SK-N-SH (cell line): ENCODE measurements at regions not wholly inside any gene's neighbourhood (a gene's known extent, or its start where the extent isn't known, plus 50 kb on each side); places are given as distances from the start of the nearest gene placed in this dataset.

Experiments used
- CTCF ChIA-PET: fragments of 300-600, 350-600 bp; formaldehyde crosslinking; extraction: SDS; loops from one replicate; lab custom pipeline; 2021; lab: Yijun Ruan, JAX
- POLR2A ChIA-PET: fragments of 350-600 bp; sonication (Branson Sonifier 250); formaldehyde crosslinking; extraction: SDS; loops from one replicate; lab custom pipeline; 2020; ENCODE audit warnings: antibody characterized with exemption, inconsistent platforms; lab: Yijun Ruan, JAX
- DNase-seq: peaks from one replicate; pipeline ENCODE4 v3.0.0; 2012
- H2AFZ ChIP-seq: fragments of 200-600 bp; sonication (generic); 2 replicates; pipeline ENCODE4 v1.8.1; 2016; ENCODE audit warnings: antibody characterized with exemption, mild to moderate bottlenecking, low read depth
- H3F3A ChIP-seq: fragments of 200-600 bp; sonication (generic); replicated peaks from 2 replicates; pipeline ENCODE3; 2016; ENCODE audit warnings: antibody characterized with exemption, mild to moderate bottlenecking; ENCODE audit not compliant: insufficient read depth
- H3K27ac ChIP-seq, 2 experiments: fragments of 200-500 bp in 1 of 2; fragments of 200-600 bp in 1 of 2; sonication (Bioruptor generic) in 1 of 2; sonication (generic), shearing (Covaris generic) in 1 of 2; 2 replicates each; pipeline versions ENCODE4 v1.5.1 to v1.6.1; 2014 to 2016; ENCODE audit warnings: low read depth in 2 of 2, inconsistent platforms in 1 of 2, low read length in 1 of 2, mild to moderate bottlenecking in 1 of 2, mixed read lengths in 1 of 2
- H3K27me3 ChIP-seq: fragments of 200-600 bp; sonication (generic), shearing (Covaris generic); 2 replicates; pipeline ENCODE4 v1.6.1; 2016; ENCODE audit warnings: mixed run types; ENCODE audit not compliant: insufficient read depth
- H3K36me3 ChIP-seq, 2 experiments: fragments of 200-500 bp in 1 of 2; fragments of 200-600 bp in 1 of 2; sonication (Bioruptor generic) in 1 of 2; sonication (generic) in 1 of 2; replicated peaks in 1 of 2; 2 replicates each; pipeline versions ENCODE3 to v1.5.1; 2014 to 2016; ENCODE audit warnings: low read length in 1 of 2, mild to moderate bottlenecking in 1 of 2; ENCODE audit not compliant: insufficient read depth in 2 of 2, control insufficient read depth in 1 of 2
- H3K4me1 ChIP-seq, 2 experiments: fragments of 200-500 bp in 1 of 2; fragments of 200-600 bp in 1 of 2; sonication (Bioruptor generic) in 1 of 2; sonication (generic), shearing (Covaris generic) in 1 of 2; 2 replicates each; pipeline versions ENCODE4 v1.5.1 to v1.6.1; 2014 to 2016; ENCODE audit warnings: low read depth in 1 of 2, low read length in 1 of 2, mixed run types in 1 of 2; ENCODE audit not compliant: insufficient read depth in 2 of 2, control insufficient read depth in 1 of 2
- H3K4me2 ChIP-seq: fragments of 200-600 bp; sonication (generic), shearing (Covaris generic); 2 replicates; pipeline ENCODE4 v1.6.1; 2017; ENCODE audit warnings: mixed run types
- H3K4me3 ChIP-seq, 2 experiments: fragments of 200-500 bp in 1 of 2; fragments of 200-600 bp in 1 of 2; sonication (Bioruptor generic) in 1 of 2; sonication (generic), shearing (Covaris generic) in 1 of 2; 2 replicates each; pipeline versions ENCODE4 v1.5.1 to v1.8.1; 2014 to 2016; ENCODE audit warnings: low read depth in 2 of 2, inconsistent platforms in 1 of 2, low read length in 1 of 2, mild to moderate bottlenecking in 1 of 2, mixed read lengths in 1 of 2, moderate library complexity in 1 of 2
- H3K79me2 ChIP-seq: fragments of 200-600 bp; sonication (generic); 2 replicates; pipeline ENCODE4 v1.8.1; 2017; ENCODE audit warnings: mild to moderate bottlenecking; ENCODE audit not compliant: insufficient read depth
- H3K9ac ChIP-seq: fragments of 200-600 bp; sonication (generic); 2 replicates; pipeline ENCODE4 v1.6.1; 2017; ENCODE audit warnings: mixed run types
- H3K9me2 ChIP-seq: fragments of 200-600 bp; sonication (generic); 2 replicates; pipeline ENCODE4 v1.6.1; 2017; ENCODE audit warnings: mixed run types
- H3K9me3 ChIP-seq: fragments of 200-600 bp; sonication (generic); 2 replicates; pipeline ENCODE4 v1.6.1; 2017; ENCODE audit warnings: mixed run types, mild to moderate bottlenecking, moderate library complexity
- H4K20me1 ChIP-seq: fragments of 200-600 bp; sonication (generic); 2 replicates; pipeline ENCODE4 v1.6.1; 2017; ENCODE audit warnings: mild to moderate bottlenecking, mixed run types; ENCODE audit not compliant: insufficient read depth
- ELF1 ChIP-seq: IDR thresholded peaks from 2 replicates; pipeline ENCODE4 v1.4.0; 2012
- EP300 ChIP-seq, 2 experiments: IDR thresholded peaks; 2 replicates each; pipeline versions ENCODE4 v1.4.0 to v1.6.1; 2012; ENCODE audit warnings: borderline replicate concordance in 1 of 2, low read depth in 1 of 2, low read length in 1 of 2
- FOSL2 ChIP-seq: IDR thresholded peaks from 2 replicates; pipeline ENCODE4 v1.4.0; 2012; ENCODE audit warnings: low read depth, mild to moderate bottlenecking, moderate library complexity, borderline replicate concordance
- FOXJ3 ChIP-seq: sonication (generic); formaldehyde crosslinking; IDR thresholded peaks from 2 replicates; pipeline ENCODE4 v1.5.1; 2020; ENCODE audit warnings: mild to moderate bottlenecking, missing genetic modification reagents
- GABPA ChIP-seq: IDR thresholded peaks from 2 replicates; pipeline ENCODE4 v1.4.0; 2012; ENCODE audit warnings: low read depth, mild to moderate bottlenecking
- GATA2 ChIP-seq: sonication (generic); formaldehyde crosslinking; IDR thresholded peaks from 2 replicates; pipeline ENCODE4 v1.5.0; 2020; ENCODE audit warnings: mild to moderate bottlenecking, missing genetic modification reagents
- MAX ChIP-seq: IDR thresholded peaks from 2 replicates; pipeline ENCODE4 v1.4.0; 2012; ENCODE audit warnings: low read depth
- MXI1 ChIP-seq: IDR thresholded peaks from 2 replicates; pipeline ENCODE4 v1.6.1; 2012; ENCODE audit warnings: mild to moderate bottlenecking, low read depth, low read length, improper control_type of control experiment
- RCOR1 ChIP-seq: fragments of 150-350 bp; IDR thresholded peaks from 2 replicates; pipeline ENCODE4 v1.6.1; 2017; ENCODE audit warnings: antibody characterized with exemption, low read length
- RXRA ChIP-seq: IDR thresholded peaks from 2 replicates; pipeline ENCODE4 v1.4.0; 2012; ENCODE audit warnings: low read depth, mild to moderate bottlenecking, borderline replicate concordance
- SIN3A ChIP-seq: IDR thresholded peaks from 2 replicates; pipeline ENCODE4 v1.6.1; 2012; ENCODE audit warnings: low read depth, mild to moderate bottlenecking, low read length, moderate library complexity, borderline replicate concordance
- TAF1 ChIP-seq: IDR thresholded peaks from 2 replicates; pipeline ENCODE4 v1.6.1; 2012; ENCODE audit warnings: low read depth, mild to moderate bottlenecking, low read length, moderate library complexity, borderline replicate concordance
- USF1 ChIP-seq: IDR thresholded peaks from 2 replicates; pipeline ENCODE4 v1.4.0; 2012; ENCODE audit warnings: low read depth, borderline replicate concordance
- YY1 ChIP-seq: IDR thresholded peaks from 2 replicates; pipeline ENCODE4 v1.4.0; 2012; ENCODE audit warnings: low read depth, mild to moderate bottlenecking
- WGBS: methylation state at CpG from one replicate; pipeline ENCODE4 v1.1.6; 2017; ENCODE audit warnings: low lambda C conversion rate; 5-methylcytosine and 5-hydroxymethylcytosine counted together

GRCh38 chr4:81528200-81528599, 56.5 kb upstream of the RASGEF1B start:
- no peak overlapping the region for H3K4me2 ChIP-seq
- H3K79me2 ChIP-seq, result no peaks in the 10 kb centered on the region
- 0% methylated on average over 1 of the region's 2 CpGs for WGBS
- no peak overlapping the region for H3K9ac ChIP-seq
- no peaks in the 10 kb centered on the region for H3K27me3 ChIP-seq
- TF ChIP-seq RCOR1, result no peak
- TF ChIP-seq USF1, result no peak
- TF ChIP-seq FOSL2, result no peak
- no peak for TF ChIP-seq EP300 (IDR thresholded peaks at IDR 0.05; ENCODE audit: borderline replicate concordance in 1 of 2, low read depth in 1 of 2, low read length in 1 of 2)
- no peak for TF ChIP-seq MAX
- no peak for TF ChIP-seq GABPA
- TF ChIP-seq GATA2 (CRISPR knock-in tag), result no peak
- no peak for TF ChIP-seq FOXJ3 (CRISPR knock-in tag)
- no peak for TF ChIP-seq SIN3A
- TF ChIP-seq YY1, result no peak
- H3K9me2 ChIP-seq, result no peaks in the 10 kb centered on the region
- POLR2A ChIA-PET, result no interaction called here
- CTCF ChIA-PET, result interaction anchor here (0.8 kb wide), 1 partner anchor 61 kb away, joined by 4 read pairs; no protein-coding TSS in a partner anchor
- no peak overlapping the region for H2AFZ ChIP-seq
- H3K4me1 ChIP-seq, result no peaks in the 10 kb centered on the region
- H3K4me3 ChIP-seq, result no peak overlapping the region
- no peaks in the 10 kb centered on the region for H3K36me3 ChIP-seq
- no peaks in the 10 kb centered on the region for H3K9me3 ChIP-seq
- no peak for DNase-seq
- no peaks in the 10 kb centered on the region for H3F3A ChIP-seq
- no peak overlapping the region for H3K27ac ChIP-seq
- H4K20me1 ChIP-seq, result no peaks in the 10 kb centered on the region

GRCh38 chr4:81527709-81528108, 56.0 kb upstream of the RASGEF1B start:
- Histone ChIP-seq H3K36me3 (no peaks in the 10 kb centered on the region), H3K27me3 (no peaks in the 10 kb centered on the region), H3K4me1 (no peaks in the 10 kb centered on the region), H3K9ac (no peak overlapping the region), H3K4me3 (no peak overlapping the region), H3F3A (no peaks in the 10 kb centered on the region), H3K9me3 (no peaks in the 10 kb centered on the region), H4K20me1 (no peaks in the 10 kb centered on the region), H3K9me2 (no peaks in the 10 kb centered on the region), H2AFZ (no peak overlapping the region), H3K79me2 (no peaks in the 10 kb centered on the region), H3K27ac (no peak overlapping the region), H3K4me2 (no peak overlapping the region)
- no peak for DNase-seq
- no peak for TF ChIP-seq RXRA
- POLR2A ChIA-PET, result no interaction called here
- no CpG with 5 or more reads among the region's 1 CpG for WGBS
- CTCF ChIA-PET, result no interaction called here

GRCh38 chr4:81527115-81527514, 55.4 kb upstream of the RASGEF1B start:
- DNase-seq, result no peak
- no peaks in the 10 kb centered on the region for H3K9me3 ChIP-seq
- no peaks in the 10 kb centered on the region for H3K4me1 ChIP-seq
- H3K4me3 ChIP-seq, result no peak overlapping the region
- H3K79me2 ChIP-seq, result no peaks in the 10 kb centered on the region
- H3K36me3 ChIP-seq, result no peaks in the 10 kb centered on the region
- H4K20me1 ChIP-seq, result no peaks in the 10 kb centered on the region
- POLR2A ChIA-PET, result no interaction called here
- H2AFZ ChIP-seq, result no peak overlapping the region
- 0% methylated on average over 1 of the region's 4 CpGs for WGBS
- H3K9ac ChIP-seq, result no peak overlapping the region
- H3K27me3 ChIP-seq, result no peaks in the 10 kb centered on the region
- H3F3A ChIP-seq, result no peaks in the 10 kb centered on the region
- TF ChIP-seq FOXJ3 (CRISPR knock-in tag), result no peak
- TF ChIP-seq ELF1, result no peak
- TF ChIP-seq USF1, result no peak
- TF ChIP-seq TAF1, result no peak
- no peak for TF ChIP-seq SIN3A
- TF ChIP-seq MAX, result no peak
- TF ChIP-seq MXI1, result no peak
- H3K27ac ChIP-seq, result no peak overlapping the region
- H3K9me2 ChIP-seq, result no peaks in the 10 kb centered on the region
- no peak overlapping the region for H3K4me2 ChIP-seq
- CTCF ChIA-PET, result no interaction called here
